ENCODE measurements at regions not wholly inside any gene's neighbourhood (a gene's known extent, or its start where the extent isn't known, plus 50 kb on each side); places are given as distances from the start of the nearest gene placed in this dataset.

GRCh38 chr9:111113712-111114111 is 75.4 kb upstream of the LPAR1 start:
- 75 to 87% (median 81%) methylated on average over 2 of the region's 2 CpGs for WGBS, 4 donors
- no peak overlapping the region for H3K4me3 ChIP-seq
- no peaks in the 10 kb centered on the region for H3K4me1 ChIP-seq (replicated peaks in 1 of 2)
- intact Hi-C loops (cut with DNase I), result no loop called here
- H3K27me3 ChIP-seq, result no peaks in the 10 kb centered on the region
- DNase-seq, result no peak
- no peaks in the 10 kb centered on the region for H3K36me3 ChIP-seq (replicated peaks in 1 of 2)
- H3K27ac ChIP-seq, result no peak overlapping the region
- no peaks in the 10 kb centered on the region for H3K9me3 ChIP-seq (replicated peaks in 1 of 3)
- TF ChIP-seq, protein P1, sequence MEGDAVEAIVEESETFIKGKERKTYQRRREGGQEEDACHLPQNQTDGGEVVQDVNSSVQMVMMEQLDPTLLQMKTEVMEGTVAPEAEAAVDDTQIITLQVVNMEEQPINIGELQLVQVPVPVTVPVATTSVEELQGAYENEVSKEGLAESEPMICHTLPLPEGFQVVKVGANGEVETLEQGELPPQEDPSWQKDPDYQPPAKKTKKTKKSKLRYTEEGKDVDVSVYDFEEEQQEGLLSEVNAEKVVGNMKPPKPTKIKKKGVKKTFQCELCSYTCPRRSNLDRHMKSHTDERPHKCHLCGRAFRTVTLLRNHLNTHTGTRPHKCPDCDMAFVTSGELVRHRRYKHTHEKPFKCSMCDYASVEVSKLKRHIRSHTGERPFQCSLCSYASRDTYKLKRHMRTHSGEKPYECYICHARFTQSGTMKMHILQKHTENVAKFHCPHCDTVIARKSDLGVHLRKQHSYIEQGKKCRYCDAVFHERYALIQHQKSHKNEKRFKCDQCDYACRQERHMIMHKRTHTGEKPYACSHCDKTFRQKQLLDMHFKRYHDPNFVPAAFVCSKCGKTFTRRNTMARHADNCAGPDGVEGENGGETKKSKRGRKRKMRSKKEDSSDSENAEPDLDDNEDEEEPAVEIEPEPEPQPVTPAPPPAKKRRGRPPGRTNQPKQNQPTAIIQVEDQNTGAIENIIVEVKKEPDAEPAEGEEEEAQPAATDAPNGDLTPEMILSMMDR (IDR thresholded peaks at IDR 0.05), result no peak
- TF ChIP-seq POLR2A (IDR thresholded peaks at IDR 0.05), result no peak

DNA sequence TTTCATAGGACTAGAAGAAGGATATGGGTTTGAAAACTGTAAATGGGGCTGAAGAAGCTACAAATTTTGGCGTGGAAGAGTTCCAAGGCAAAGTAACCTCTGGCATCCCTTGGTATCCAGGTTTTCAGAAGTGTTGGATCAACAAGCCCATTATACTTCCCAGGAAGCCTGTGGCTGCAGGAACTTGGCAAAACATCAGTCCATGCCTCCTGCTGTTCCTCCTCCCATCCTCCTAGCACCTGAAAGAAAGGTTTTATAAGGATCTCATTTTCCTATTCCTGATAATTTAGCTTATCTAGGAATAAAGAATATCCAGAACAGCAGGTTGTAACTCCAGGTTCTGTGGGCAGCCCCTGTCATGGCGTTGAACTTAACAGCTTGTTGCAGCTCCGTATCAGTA is 72.5 kb upstream of the LPAR1 start:
- Histone ChIP-seq H3K4me1 (replicated peaks in 1 of 2) (no peaks in the 10 kb centered on the region), H3K9me3 (replicated peaks in 1 of 3) (no peaks in the 10 kb centered on the region), H3K27me3 (no peaks in the 10 kb centered on the region), H3K36me3 (replicated peaks in 1 of 2) (no peaks in the 10 kb centered on the region), H3K27ac (no peak overlapping the region), H3K4me3 (no peak overlapping the region)
- DNase-seq, result no peak
- no peak for TF ChIP-seq POLR2A (IDR thresholded peaks at IDR 0.05)
- TF ChIP-seq, protein P1 (IDR thresholded peaks at IDR 0.05), result no peak
- intact Hi-C loops (cut with DNase I), result no loop called here
- 73 to 89% (median 79%) methylated on average over 3 of the region's 3 CpGs for WGBS, 4 donors

GRCh38 chr9:111108946-111109345 is 70.7 kb upstream of the LPAR1 start:
- H3K4me1 ChIP-seq (replicated peaks in 1 of 2), result no peaks in the 10 kb centered on the region
- 71 to 80% (median 76%) methylated on average over 3 of the region's 3 CpGs for WGBS, 4 donors
- DNase-seq, result peak in 2 of 7 donors; percentile 6 to 23
- H3K27ac ChIP-seq, result no peak overlapping the region
- H3K9me3 ChIP-seq (replicated peaks in 1 of 3), result no peaks in the 10 kb centered on the region
- intact Hi-C loops (cut with DNase I), result no loop called here
- no peaks in the 10 kb centered on the region for H3K36me3 ChIP-seq (replicated peaks in 1 of 2)
- no peak overlapping the region for H3K4me3 ChIP-seq
- H3K27me3 ChIP-seq, result no peaks in the 10 kb centered on the region
- no peak for TF ChIP-seq POLR2A (IDR thresholded peaks at IDR 0.05)
- TF ChIP-seq, protein P1 (IDR thresholded peaks at IDR 0.05), result no peak

DNA sequence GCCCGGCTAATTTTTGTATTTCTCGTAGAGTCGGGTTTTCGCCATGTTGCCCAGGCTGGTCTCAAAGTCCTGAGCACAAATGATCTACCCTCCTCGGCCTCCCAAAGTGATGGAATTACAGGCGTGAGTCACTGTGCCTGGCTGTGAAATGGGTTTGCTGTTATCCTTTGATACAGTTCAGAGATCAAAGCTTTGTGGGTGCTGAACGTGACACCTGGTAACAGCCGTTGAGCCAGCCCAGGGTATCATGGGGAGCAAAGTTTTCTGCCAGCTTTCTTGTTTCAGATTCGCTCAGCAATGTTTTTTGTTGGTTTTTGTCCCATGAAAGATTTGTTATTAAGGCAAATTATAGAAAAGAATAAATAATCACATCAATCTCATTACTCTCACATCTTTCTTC is 68.9 kb upstream of the LPAR1 start:
- H3K4me1 ChIP-seq (replicated peaks in 1 of 2), result no peaks in the 10 kb centered on the region
- no peak for DNase-seq
- no peak overlapping the region for H3K27ac ChIP-seq
- no peaks in the 10 kb centered on the region for H3K9me3 ChIP-seq (replicated peaks in 1 of 3)
- TF ChIP-seq, protein P1 (IDR thresholded peaks at IDR 0.05), result no peak
- TF ChIP-seq POLR2A (IDR thresholded peaks at IDR 0.05), result no peak
- intact Hi-C loops (cut with DNase I), result no loop called here
- H3K4me3 ChIP-seq, result no peak overlapping the region
- 71 to 88% (median 78%) methylated on average over 9 of the region's 9 CpGs for WGBS, 4 donors
- no peaks in the 10 kb centered on the region for H3K27me3 ChIP-seq
- no peaks in the 10 kb centered on the region for H3K36me3 ChIP-seq (replicated peaks in 1 of 2)

Measured in adrenal gland (tissue), 9 donors.